AG04449 (cell line): ENCODE measurements at regions not wholly inside any gene's neighbourhood (a gene's known extent, or its start where the extent isn't known, plus 50 kb on each side); places are given as distances from the start of the nearest gene placed in this dataset.

ENCODE experiments used
- CTCF ChIA-PET: fragments of 350-600 bp; formaldehyde crosslinking; extraction: SDS; loops from one replicate; lab custom pipeline; 2021; ENCODE audit warnings: antibody characterized with exemption; lab: Yijun Ruan, JAX
- POLR2A ChIA-PET: fragments of 400-600, 350-600 bp; formaldehyde crosslinking; extraction: SDS; loops from one replicate; lab custom pipeline; 2020; ENCODE audit warnings: antibody characterized with exemption, inconsistent platforms; lab: Yijun Ruan, JAX
- DNase-seq: peaks from one replicate; pipeline ENCODE4 v3.0.0-alpha.2; 2010; ENCODE audit warnings: low read depth, low spot score
- H3K4me3 ChIP-seq: 2 replicates; pipeline ENCODE4 v1.5.1; 2011; ENCODE audit warnings: low read depth, mild to moderate bottlenecking, control low read depth, low read length
- CTCF ChIP-seq: IDR thresholded peaks from one replicate; pipeline ENCODE4 v1.5.1; 2011; ENCODE audit warnings: mild to moderate bottlenecking, moderate library complexity, low read length, control low read depth, inconsistent platforms; ENCODE audit not compliant: insufficient read depth; ENCODE audit errors: missing control alignments

- ChIA-PET POLR2A (no interaction called here), CTCF (no interaction called here)
- TF ChIP-seq CTCF: no peak
- DNase-seq: no peak
- no peak overlapping the region for H3K4me3 ChIP-seq
Observed at GRCh38 chr3:95177096-95177495, 1114.2 kb downstream of the NSUN3 start.

- no peak for DNase-seq
- no peak for TF ChIP-seq CTCF
- ChIA-PET POLR2A (no interaction called here), CTCF (no interaction called here)
- H3K4me3 ChIP-seq: no peak overlapping the region
Observed at GRCh38 chr3:95184038-95184437, 1121.2 kb downstream of the NSUN3 start.

GRCh38 chr3:95189348-95189747 is 1126.5 kb downstream of the NSUN3 start:
- DNase-seq: no peak
- POLR2A ChIA-PET: no interaction called here
- CTCF ChIA-PET: no interaction called here
- no peak for TF ChIP-seq CTCF
- no peak overlapping the region for H3K4me3 ChIP-seq

- ChIA-PET CTCF (no interaction called here), POLR2A (no interaction called here)
- no peak for DNase-seq
- H3K4me3 ChIP-seq: no peak overlapping the region
- no peak for TF ChIP-seq CTCF
Observed at GRCh38 chr3:95197661-95198060, 1134.8 kb downstream of the NSUN3 start.

GRCh38 chr3:95200384-95200783 is 1137.5 kb downstream of the NSUN3 start:
- POLR2A ChIA-PET: no interaction called here
- CTCF ChIA-PET: no interaction called here
- no peak for DNase-seq
- H3K4me3 ChIP-seq: no peak overlapping the region
- TF ChIP-seq CTCF: no peak

GRCh38 chr3:95210878-95211277 is 1148.0 kb downstream of the NSUN3 start:
- ChIA-PET CTCF (no interaction called here), POLR2A (no interaction called here)
- H3K4me3 ChIP-seq: no peak overlapping the region
- TF ChIP-seq CTCF: no peak
- no peak for DNase-seq

GRCh38 chr3:95212117-95212516 is 1149.3 kb downstream of the NSUN3 start:
- POLR2A ChIA-PET: no interaction called here
- TF ChIP-seq CTCF: no peak
- no peak overlapping the region for H3K4me3 ChIP-seq
- no peak for DNase-seq
- CTCF ChIA-PET: no interaction called here
